ENCODE measurements at regions not wholly inside any gene's neighbourhood (a gene's known extent, or its start where the extent isn't known, plus 50 kb on each side); places are given as distances from the start of the nearest gene placed in this dataset.

GRCh38 chr2:8546612-8547283 is 135.1 kb upstream of the ID2 start:
- no peak for TF ChIP-seq POLR2A (IDR thresholded peaks at IDR 0.05; ENCODE audit: low read depth, low read length)
- TF ChIP-seq POLR2AphosphoS5 (IDR thresholded peaks at IDR 0.05; ENCODE audit: low read depth, low read length), result no peak

Measured in GM12891 (cell line).